Left ventricle myocardium inferior (tissue), 1 donor: ENCODE measurements at regions not wholly inside any gene's neighbourhood (a gene's known extent, or its start where the extent isn't known, plus 50 kb on each side); places are given as distances from the start of the nearest gene placed in this dataset.

Experiments
- DNase-seq: peaks from one replicate; pipeline ENCODE4 v3.0.0-alpha.2; 2020
- H3K27ac ChIP-seq: fragments of 200-600 bp; replicated peaks from 2 replicates; pipeline ENCODE4 v1.8.0; 2021
- H3K27me3 ChIP-seq: fragments of 200-600 bp; 2 replicates; pipeline ENCODE4 v1.8.0; 2021; ENCODE audit warnings: low read depth
- H3K36me3 ChIP-seq: fragments of 200-600 bp; 2 replicates; pipeline ENCODE4 v1.8.0; 2021
- H3K4me1 ChIP-seq: fragments of 200-600 bp; 2 replicates; pipeline ENCODE4 v1.8.0; 2021
- H3K4me3 ChIP-seq: fragments of 200-600 bp; 2 replicates; pipeline ENCODE4 v1.8.0; 2021; ENCODE audit warnings: mild to moderate bottlenecking, moderate library complexity
- H3K9me3 ChIP-seq: fragments of 200-600 bp; replicated peaks from 2 replicates; pipeline ENCODE4 v1.8.0; 2021
- intact Hi-C: fragments of 100-400 bp; cut with micrococcal nuclease; formaldehyde crosslinking; loops from one replicate; pipeline ENCODE4 v1.11.0; 2022
- TF ChIP-seq, protein P1 (sequence below): fragments of 200-600 bp; IDR thresholded peaks from 2 replicates; pipeline ENCODE4 v1.8.0; 2021; ENCODE audit warnings: antibody characterized with exemption, mild to moderate bottlenecking, borderline replicate concordance
- donor health status: DM: no; HTN: yes; CAD: no; lungs with severe emphysema.

DNA sequence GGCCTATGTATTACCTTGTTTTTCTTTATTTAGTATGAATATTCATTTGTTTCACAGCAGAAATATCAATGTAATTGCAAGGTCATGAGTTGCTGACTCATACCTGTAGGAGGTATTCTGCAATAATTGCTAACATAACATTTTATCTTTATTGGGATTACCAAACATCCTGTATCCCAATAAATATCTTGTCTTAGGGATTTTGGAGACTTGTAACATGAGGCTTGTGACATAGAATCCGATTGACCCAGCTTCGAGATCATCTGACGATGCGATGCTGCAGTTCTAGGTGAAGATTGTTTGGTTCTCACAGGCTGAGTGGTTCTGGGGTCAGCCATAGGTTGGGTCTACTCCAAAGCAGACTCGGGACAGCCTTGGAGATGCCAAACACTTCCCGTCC is 133.4 kb upstream of the RND3 start:
- TF ChIP-seq, protein P1, sequence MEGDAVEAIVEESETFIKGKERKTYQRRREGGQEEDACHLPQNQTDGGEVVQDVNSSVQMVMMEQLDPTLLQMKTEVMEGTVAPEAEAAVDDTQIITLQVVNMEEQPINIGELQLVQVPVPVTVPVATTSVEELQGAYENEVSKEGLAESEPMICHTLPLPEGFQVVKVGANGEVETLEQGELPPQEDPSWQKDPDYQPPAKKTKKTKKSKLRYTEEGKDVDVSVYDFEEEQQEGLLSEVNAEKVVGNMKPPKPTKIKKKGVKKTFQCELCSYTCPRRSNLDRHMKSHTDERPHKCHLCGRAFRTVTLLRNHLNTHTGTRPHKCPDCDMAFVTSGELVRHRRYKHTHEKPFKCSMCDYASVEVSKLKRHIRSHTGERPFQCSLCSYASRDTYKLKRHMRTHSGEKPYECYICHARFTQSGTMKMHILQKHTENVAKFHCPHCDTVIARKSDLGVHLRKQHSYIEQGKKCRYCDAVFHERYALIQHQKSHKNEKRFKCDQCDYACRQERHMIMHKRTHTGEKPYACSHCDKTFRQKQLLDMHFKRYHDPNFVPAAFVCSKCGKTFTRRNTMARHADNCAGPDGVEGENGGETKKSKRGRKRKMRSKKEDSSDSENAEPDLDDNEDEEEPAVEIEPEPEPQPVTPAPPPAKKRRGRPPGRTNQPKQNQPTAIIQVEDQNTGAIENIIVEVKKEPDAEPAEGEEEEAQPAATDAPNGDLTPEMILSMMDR = no peak
- H3K27ac ChIP-seq = peak overlapping the region; percentile 62
- intact Hi-C loops = no loop called here
- no peak overlapping the region for H3K4me3 ChIP-seq
- no peaks in the 10 kb centered on the region for H3K36me3 ChIP-seq
- no peaks in the 10 kb centered on the region for H3K9me3 ChIP-seq
- no peaks in the 10 kb centered on the region for H3K27me3 ChIP-seq
- peaks cover 31% of the 10 kb centered on the region for H3K4me1 ChIP-seq
- no peak for DNase-seq

- intact Hi-C loops = no loop called here
- no peaks in the 10 kb centered on the region for H3K36me3 ChIP-seq
- H3K27me3 ChIP-seq = no peaks in the 10 kb centered on the region
- no peaks in the 10 kb centered on the region for H3K9me3 ChIP-seq
- peak overlapping the region; percentile 62 for H3K27ac ChIP-seq
- no peak overlapping the region for H3K4me3 ChIP-seq
- peaks cover 31% of the 10 kb centered on the region for H3K4me1 ChIP-seq
- DNase-seq = no peak
- TF ChIP-seq, protein P1 = no peak
These were observed 132.9 kb upstream of the RND3 start for GRCh38 chr2:150620416-150620815.

DNA sequence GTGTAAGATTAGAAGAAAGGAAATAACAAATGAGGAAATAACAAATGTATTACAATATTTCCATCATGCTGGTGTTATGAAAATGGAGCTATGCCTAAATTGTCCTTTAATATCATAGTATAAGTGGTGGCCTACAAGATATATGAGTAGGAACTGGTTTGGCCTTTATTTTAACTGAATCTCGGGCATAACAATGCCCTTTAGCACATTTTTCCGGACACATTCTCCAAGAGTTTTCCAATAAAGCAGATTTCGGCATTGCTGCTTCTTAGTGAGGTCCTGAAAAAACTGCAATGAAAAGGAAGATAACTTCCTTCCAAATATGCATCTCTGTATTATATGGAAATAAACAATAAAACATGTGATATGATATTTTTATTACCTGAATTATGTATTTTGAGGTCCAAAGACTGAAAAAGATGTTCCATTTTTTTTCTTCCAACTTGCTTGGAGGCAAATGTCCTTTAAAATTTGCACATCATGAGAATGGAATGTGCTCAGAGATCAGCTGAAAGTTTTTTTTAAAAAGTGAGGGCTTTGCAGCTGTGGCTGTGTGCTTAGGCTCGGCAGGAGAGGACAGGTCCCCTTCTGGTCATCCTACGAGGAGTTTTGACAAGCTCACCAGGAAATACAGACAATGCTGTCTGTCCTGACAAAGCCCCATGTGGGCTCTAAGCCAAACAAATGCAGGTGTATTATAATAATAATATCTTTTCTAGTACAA is 132.3 kb upstream of the RND3 start:
- Histone ChIP-seq H3K4me3 (no peak overlapping the region), H3K9me3 (no peaks in the 10 kb centered on the region), H3K4me1 (peaks cover 31% of the 10 kb centered on the region), H3K36me3 (no peaks in the 10 kb centered on the region), H3K27me3 (no peaks in the 10 kb centered on the region), H3K27ac (peak overlapping the region; percentile 62)
- TF ChIP-seq, protein P1 = no peak
- no peak for DNase-seq
- intact Hi-C loops = no loop called here

DNA sequence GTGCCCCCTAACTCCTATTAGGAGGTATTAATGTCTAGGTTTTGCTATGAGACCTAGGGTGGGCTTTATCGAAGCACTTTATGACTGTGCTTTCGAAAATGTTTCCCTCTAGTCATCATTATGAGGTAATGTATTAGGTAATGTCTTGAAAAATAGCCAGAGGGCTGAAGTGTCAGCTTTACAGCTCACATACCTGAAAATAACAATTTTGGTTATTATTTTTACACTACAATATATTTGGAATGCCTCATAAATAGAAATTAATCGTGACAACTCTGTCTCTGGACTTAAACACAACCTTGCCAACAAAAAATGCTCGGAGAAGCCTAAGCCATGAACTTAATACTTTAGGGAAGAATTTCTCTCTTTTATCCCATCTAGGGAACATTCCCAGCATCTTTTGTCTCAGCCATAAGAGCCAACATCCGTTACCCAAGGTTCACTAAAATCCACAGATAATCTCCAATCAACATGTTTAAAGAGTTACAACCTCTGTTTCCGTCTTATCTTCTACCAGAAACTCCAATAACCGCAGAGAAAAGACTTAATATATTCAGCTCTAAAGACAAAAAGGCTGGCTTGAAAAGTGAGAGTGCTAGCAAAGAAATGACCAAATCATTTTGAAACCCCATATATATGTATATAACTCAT is 130.9 kb upstream of the RND3 start:
- no peak for DNase-seq
- Histone ChIP-seq H3K27me3 (no peaks in the 10 kb centered on the region), H3K4me3 (no peak overlapping the region), H3K27ac (peak overlapping the region; percentile 25), H3K4me1 (peaks cover 36% of the 10 kb centered on the region), H3K9me3 (no peaks in the 10 kb centered on the region), H3K36me3 (no peaks in the 10 kb centered on the region)
- intact Hi-C loops = no loop called here
- TF ChIP-seq, protein P1 = no peak

- DNase-seq = no peak
- intact Hi-C loops = no loop called here
- Histone ChIP-seq H3K4me1 (peaks cover 43% of the 10 kb centered on the region), H3K27ac (no peak overlapping the region), H3K36me3 (no peaks in the 10 kb centered on the region), H3K27me3 (no peaks in the 10 kb centered on the region), H3K9me3 (no peaks in the 10 kb centered on the region), H3K4me3 (no peak overlapping the region)
- TF ChIP-seq, protein P1 = no peak
These were observed 130.0 kb upstream of the RND3 start for GRCh38 chr2:150617351-150617978.
